ENCODE measurements at regions not wholly inside any gene's neighbourhood (a gene's known extent, or its start where the extent isn't known, plus 50 kb on each side); places are given as distances from the start of the nearest gene placed in this dataset.

GRCh38 chr9:26308328-26308727 lies 584.3 kb downstream of the CAAP1 start:
- no peaks in the 10 kb centered on the region for H3K9me3 ChIP-seq

GRCh38 chr9:26301659-26302058 lies 590.9 kb downstream of the CAAP1 start:
- 90 to 94% (median 90%) methylated on average over 1 of the region's 1 CpG for WGBS, 3 donors
- TF ChIP-seq CTCF (IDR thresholded peaks at IDR 0.05) (no peak), EP300 (IDR thresholded peaks at IDR 0.05) (no peak), POLR2A (IDR thresholded peaks at IDR 0.05) (no peak)

More at GRCh38 chr9:26308328-26308727, 584.3 kb downstream of the CAAP1 start:
- Histone ChIP-seq H3K27ac (no peak overlapping the region), H3K27me3 (no peaks in the 10 kb centered on the region), H3K4me3 (no peak overlapping the region), H3K4me1 (ENCODE audit: insufficient read depth) (no peaks in the 10 kb centered on the region), H3K36me3 (no peaks in the 10 kb centered on the region)
- TF ChIP-seq EP300 (IDR thresholded peaks at IDR 0.05), result no peak
- TF ChIP-seq CTCF (IDR thresholded peaks at IDR 0.05), result no peak
- TF ChIP-seq POLR2A (IDR thresholded peaks at IDR 0.05), result no peak
- no peak for DNase-seq
- intact Hi-C loops (cut with DNase I), result no loop called here
- WGBS, 3 donors, result 88 to 97% (median 90%) methylated on average over 1 of the region's 1 CpG

DNA sequence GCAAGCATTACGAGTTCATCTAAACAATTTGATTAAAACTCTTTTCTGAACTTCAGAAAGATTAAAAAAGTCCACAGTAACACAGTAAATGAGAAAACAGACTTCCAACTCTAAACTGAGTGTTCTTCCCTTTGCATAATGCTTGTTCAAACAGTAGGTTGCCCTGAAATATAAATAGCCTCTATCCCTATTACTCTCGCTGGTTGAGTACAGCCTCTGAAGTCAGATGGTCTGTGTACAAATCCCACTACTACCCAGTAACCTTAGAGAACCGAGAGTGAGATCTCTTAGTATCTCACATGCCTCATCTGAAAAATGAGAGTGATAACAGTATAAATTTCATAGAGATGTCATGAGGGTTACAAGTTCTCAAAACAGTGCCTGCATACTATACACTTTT lies 591.6 kb downstream of the CAAP1 start:
- Histone ChIP-seq H3K27ac (no peak overlapping the region), H3K36me3 (no peaks in the 10 kb centered on the region), H3K9me3 (no peaks in the 10 kb centered on the region), H3K4me1 (ENCODE audit: insufficient read depth) (no peaks in the 10 kb centered on the region), H3K27me3 (no peaks in the 10 kb centered on the region), H3K4me3 (no peak overlapping the region)
- DNase-seq, result no peak
- TF ChIP-seq CTCF (IDR thresholded peaks at IDR 0.05), result no peak
- TF ChIP-seq EP300 (IDR thresholded peaks at IDR 0.05), result no peak
- no peak for TF ChIP-seq POLR2A (IDR thresholded peaks at IDR 0.05)
- 70 to 85% (median 75%) methylated on average over 3 of the region's 3 CpGs for WGBS, 3 donors
- intact Hi-C loops (cut with DNase I), result no loop called here

More at GRCh38 chr9:26301659-26302058, 590.9 kb downstream of the CAAP1 start:
- Histone ChIP-seq H3K27ac (no peak overlapping the region), H3K36me3 (no peaks in the 10 kb centered on the region), H3K4me1 (ENCODE audit: insufficient read depth) (no peaks in the 10 kb centered on the region), H3K4me3 (no peak overlapping the region), H3K9me3 (no peaks in the 10 kb centered on the region), H3K27me3 (no peaks in the 10 kb centered on the region)
- intact Hi-C loops (cut with DNase I), result no loop called here
- DNase-seq, result no peak

DNA sequence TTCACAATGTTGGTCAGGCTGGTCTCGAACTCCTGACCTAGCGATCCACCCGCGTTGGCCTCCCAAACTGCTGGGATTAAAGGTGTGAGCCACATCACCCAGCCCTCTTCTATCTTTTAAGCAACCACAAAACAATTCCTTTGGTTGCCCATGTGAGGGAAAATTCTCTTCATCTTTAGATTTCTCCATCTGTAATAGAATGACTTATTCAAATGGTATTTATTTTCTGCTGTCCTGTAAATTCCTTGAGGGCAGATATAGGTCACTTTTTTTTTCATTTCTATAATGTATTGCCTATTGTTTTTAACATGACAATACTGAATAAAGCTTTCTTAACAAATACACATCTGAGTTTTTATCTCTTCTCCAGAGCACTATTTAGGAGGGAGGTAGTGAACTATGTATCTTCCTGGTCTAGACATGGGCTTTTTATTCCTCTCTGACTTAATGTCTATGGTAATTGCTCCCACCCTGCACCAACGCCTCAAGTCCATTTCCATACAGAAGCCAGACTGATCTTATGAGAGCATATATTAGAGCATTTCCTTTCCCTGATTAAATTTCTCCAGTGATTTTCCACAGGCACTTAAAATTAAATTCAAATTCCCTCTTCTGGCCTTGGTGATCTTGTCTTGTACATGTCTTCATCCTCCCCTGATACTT lies 595.6 kb downstream of the CAAP1 start:
- no peaks in the 10 kb centered on the region for H3K27me3 ChIP-seq
- no peaks in the 10 kb centered on the region for H3K9me3 ChIP-seq
- H3K36me3 ChIP-seq, result no peaks in the 10 kb centered on the region
- no peak for TF ChIP-seq EP300 (IDR thresholded peaks at IDR 0.05)
- no peak for TF ChIP-seq CTCF (IDR thresholded peaks at IDR 0.05)
- TF ChIP-seq POLR2A (IDR thresholded peaks at IDR 0.05), result no peak
- no peak overlapping the region for H3K4me3 ChIP-seq
- intact Hi-C loops (cut with DNase I), result no loop called here
- H3K27ac ChIP-seq, result no peak overlapping the region
- DNase-seq, result no peak
- 85 to 95% (median 89%) methylated on average over 5 of the region's 5 CpGs for WGBS, 3 donors
- no peaks in the 10 kb centered on the region for H3K4me1 ChIP-seq (ENCODE audit: insufficient read depth)
